ENCODE measurements at regions not wholly inside any gene's neighbourhood (a gene's known extent, or its start where the extent isn't known, plus 50 kb on each side); places are given as distances from the start of the nearest gene placed in this dataset.
A peak's percentile ranks its signal among the peaks of the same experiment; 100 is the strongest.
"Not testable (repeated sequence)": the region's sequence is repeated elsewhere in the genome, so short reads cannot be mapped to it uniquely, and the experiment has no call there.

DNA sequence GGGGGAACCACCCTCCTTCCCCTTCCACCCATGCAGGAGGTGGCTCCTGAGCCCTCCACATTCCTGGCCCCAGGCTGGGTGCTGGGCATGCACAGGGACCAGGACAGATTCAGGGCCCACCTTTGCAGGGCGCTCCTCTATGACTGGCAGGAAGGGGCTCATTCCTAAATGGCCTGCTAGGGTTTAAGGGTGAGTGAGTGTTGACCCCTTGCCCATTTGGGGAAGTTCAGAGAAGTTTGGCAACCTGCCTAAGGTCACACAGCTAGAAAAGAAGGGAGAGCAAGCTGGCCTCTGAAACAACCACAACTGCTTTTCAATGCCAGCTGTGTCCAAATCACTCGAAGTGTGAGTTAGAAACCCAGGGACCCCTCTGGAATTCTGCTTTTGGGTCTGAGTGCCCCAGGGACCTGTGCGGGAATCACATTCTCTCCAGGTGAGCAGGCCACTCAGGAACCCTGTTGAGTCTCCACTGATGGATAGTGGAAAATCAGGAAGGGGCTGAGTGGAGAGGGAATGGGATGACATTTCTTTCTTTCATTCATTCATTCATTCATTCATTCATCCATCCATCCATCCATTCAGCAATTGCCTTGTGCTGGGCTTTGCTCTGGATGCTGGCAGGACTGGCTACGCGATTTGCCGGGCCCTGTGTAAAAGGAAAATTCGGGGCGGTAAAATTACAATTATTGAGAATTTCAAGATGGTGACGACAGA, 191.9 kb downstream of the C9orf50 start:
- DNase-seq, result no peak

DNA sequence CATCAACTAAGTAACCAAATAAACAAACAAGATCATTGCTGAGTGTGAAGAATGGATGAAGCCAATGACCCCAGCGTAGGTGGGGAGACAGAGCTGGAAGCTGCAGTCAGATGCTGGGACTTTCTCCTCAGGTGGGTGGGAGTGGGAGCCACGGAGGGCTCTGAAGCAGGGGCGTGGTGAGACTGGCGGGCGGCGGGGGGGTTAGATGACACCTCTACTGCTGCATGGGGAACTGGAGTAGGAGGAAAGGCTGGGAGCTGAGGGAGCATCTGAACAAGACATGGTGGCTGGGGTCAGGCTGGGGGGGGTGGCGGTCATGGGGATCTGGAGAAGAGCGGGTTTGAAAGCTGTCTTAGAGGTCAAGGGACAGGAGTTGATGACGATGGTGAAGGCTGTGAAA, 193.8 kb downstream of the C9orf50 start:
- DNase-seq, result no peak

DNA sequence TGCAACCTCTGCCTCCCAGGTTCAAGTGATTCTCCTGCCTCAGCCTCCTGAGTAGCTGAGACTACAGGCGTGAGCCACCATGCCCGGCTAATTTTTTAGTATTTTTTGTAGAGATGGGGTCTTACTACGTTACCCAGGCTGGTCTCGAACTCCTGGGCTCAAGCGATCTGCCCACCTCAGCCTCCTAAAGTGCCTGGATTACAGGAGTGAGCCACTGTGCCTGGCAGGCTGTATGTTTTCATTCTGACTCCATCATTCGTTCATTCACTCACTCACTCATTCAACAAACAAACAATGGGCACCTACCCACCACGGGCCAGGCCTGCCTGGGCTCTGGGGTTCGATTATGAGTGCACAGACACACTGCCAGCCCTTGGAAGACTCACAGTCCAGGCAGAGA, 197.1 kb downstream of the C9orf50 start:
- DNase-seq, result not testable (repeated sequence)

DNA sequence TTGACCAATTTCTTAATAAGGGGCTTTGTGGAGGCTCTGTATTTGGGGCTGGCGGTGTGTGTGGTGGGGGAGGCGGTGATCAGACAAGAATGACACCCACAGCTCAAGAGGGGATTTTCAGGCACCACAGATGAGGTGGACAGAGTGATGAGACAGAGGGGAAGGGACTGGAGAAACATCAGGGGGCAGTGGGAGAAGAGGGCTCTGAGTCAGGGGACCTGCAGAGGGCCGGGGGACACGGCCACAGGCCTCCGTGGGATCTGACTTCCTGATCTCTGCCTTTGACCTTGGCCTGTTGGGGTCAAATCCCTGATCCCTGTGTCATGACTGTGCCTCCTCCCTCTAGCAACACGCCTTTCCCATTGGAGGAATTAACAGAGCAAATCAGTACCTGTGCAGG, 197.7 kb downstream of the C9orf50 start:
- DNase-seq, result no peak

DNA sequence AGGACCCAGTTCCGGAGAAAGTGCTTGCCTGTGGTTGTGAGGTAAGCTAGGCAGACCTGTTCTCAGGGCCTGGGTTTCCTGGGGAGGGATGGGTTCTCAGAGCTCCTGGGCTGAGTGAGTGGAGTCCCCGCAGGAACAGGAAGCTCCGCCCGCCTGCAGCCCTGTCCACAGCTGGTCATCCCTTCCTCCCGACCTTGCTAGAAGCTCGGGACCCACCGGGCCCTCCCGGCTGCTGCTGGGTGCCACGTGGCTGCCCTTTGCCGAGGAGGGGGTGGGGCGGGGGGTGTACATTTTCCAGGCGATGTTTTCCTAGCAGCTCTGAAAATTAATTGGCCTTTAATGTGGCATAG, 198.1 kb downstream of the C9orf50 start:
- DNase-seq, result no peak

DNA sequence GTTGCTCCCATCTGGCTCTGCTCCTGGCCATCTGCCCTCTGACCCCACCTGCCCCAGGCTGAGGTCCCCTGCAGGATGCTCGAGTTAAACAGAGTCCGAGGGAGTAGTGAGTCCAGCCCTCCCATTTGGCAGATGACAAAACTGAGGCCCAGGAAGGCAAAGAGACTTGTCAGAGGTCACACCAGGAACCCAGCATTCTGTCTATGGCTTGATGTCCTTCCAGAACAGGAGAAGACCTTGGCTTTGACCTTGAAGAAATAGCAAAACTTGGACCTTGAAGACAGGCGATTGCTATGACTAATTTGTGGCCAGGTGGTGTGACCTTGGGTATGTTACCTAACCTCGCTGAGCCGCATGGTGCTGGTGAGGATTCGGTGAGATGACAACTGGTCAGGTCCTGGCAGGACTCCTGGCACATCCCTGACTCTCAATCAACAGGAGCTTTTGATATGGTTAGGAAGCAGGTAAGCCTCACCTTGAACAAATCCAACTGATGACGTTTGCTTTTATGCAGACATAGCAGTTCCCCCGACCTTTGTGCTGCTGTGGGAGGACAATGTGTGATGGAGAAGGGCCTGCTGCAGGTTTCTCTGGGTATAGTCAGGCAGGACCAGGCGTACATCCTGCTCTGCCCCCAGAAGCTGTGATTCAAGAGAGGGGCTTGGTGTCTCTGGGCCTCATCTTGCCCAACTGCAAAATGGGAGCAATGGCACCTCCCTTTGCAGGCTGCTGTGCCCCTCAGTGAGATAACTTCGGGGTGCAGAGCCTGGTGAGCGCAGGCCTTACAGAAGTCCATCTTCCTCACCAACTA, 198.7 kb downstream of the C9orf50 start:
- no peak for DNase-seq

DNA sequence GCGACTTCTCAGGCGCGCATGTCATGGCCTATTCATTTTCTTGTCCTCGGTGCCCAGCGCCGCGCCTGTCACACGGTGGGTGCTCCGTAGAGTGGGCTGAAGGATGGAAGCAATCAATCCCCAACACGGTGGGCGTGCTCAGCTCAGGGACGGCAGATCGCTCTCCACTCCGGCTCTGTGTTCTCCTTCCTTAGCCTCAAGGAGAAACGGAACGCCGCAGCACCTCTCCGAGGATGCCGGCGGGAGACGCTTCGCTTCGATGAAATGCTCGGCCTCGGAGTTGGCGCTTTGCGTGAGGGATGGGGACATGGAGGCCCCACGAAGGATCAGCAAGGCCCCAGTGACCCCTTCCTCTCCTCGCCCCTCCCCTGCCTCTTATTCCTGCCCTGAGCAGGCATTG, 199.5 kb downstream of the C9orf50 start:
- no peak for DNase-seq

DNA sequence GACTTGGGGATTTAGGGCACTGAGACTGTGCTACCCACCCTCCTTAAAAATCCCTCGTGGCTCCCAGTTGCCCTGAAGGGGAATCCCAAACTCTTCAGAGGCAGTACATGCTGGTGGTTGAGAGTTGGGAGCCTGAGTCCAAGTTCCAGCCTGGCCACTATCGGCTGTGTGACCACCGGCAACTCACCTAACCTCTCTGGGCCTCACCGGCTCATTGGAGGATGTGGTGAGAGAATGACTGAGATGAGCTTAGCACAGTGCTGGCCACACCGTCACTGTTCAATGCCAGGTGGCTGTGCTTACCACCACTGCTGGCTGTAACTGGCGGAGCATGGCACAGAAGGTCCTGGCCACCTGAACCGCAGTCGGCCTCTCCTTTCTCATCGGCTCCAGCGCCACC, 200.2 kb downstream of the C9orf50 start:
- no peak for DNase-seq

DNA sequence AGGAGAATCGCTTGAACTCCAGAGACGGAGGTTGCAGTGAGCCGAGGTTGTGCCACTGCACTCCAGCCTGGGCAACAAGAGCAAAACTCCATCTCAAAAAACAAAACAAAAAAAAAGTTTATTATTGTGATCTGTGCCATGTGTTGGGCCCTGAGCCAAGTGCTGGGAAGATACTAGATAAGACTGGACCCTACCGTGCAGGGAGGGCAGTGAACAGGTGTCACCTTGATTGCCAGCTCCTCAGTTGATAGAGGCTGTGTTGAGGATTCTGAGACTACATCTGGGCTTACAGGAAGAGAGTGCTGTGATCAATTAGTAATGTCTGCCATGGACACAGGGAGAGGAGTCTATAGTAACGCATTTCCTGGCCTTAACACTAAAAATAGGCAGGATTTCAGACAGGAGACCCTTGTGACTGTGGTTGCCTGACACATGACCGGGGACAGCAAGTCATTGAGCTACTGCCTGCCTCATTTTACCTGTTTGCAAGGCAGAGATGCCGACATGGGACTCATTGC, 201.5 kb downstream of the C9orf50 start:
- no peak for DNase-seq

DNA sequence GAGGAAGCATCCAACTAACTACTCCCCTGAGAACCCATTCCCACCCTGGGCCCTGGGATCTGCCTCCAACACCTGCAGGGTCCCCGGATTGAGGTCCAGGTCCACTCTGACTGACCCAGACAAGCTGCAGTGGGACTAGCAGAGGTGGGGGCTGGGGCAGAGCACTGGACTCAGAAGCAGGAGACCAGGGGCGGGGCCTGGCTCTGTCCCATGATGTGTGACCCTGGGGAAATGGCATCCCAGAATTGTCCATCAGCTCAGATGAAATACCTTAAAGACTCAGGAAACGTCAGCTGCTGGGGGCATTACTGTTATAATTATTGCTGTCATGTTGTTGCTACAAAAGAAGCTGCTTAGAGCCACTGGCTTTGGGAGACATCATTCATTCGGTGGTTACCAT, 202.4 kb downstream of the C9orf50 start:
- DNase-seq, result no peak

DNA sequence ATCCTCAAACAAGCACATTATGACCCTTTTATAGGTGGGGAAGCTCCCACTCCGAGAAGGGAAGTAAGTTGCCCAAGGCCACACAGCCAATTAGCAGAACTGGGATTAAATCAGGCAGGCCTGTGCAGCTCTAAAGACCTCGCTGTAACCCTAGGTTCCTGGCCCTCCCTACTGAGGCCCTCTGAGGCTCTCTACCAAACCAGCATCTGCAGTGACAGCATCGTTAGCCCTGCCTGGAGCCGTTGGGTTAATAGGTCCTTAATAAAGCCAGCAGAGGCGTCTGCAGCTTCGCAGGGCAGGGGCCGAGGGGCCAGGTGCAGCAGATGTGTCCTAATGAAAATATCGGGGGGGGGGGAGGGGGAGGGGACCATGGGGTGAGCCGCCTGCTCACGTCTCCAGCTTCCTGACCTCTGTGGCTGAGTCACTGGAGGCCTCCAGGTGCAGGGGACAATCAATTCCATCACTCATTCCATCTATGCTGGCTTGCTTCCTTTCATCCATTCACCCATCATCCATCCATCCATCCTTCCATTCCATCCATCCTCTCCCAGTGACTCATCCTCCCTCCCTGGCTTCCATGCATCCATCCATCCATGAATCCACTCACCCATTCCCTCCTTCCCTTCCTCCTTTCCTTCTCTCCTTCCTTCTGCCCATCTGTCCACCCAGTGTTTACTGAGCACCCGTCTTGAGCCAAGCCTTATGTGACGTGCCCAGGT, 203.9 kb downstream of the C9orf50 start:
- no peak for DNase-seq

DNA sequence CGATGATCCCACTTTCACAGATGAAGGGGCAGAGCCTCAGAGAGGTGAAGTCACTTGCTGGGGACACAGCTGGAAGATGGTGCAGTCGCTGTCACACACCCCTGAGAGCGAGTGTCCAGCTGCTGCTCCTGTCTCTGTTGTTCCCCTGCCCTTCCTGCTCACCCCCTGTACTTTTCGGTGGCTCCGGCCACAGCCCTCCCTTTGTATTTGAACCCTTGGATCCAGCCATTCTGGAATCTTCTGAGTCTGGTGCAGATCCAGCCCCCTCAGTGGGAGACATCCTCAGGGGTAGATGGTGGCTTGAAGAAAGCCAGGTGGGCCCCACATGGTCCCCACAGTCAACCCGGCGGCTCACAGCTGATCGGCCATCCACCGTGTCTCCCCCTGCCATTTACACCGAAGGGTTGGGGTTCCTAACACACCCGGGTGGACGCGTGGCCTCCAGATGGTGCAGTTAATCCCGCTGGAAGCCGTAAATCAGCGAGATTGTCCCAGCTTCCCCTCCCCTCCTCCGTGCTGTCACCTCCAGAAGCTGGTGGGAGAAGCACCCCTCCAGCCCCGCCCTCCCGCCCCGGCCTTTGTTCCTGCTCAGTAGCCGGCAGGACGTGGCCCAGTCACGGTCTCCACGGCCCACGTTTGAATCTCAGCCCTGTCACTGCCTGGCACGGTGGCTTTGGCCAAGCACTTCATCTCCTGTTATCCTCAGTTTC, 204.8 kb downstream of the C9orf50 start:
- DNase-seq, result no peak

DNA sequence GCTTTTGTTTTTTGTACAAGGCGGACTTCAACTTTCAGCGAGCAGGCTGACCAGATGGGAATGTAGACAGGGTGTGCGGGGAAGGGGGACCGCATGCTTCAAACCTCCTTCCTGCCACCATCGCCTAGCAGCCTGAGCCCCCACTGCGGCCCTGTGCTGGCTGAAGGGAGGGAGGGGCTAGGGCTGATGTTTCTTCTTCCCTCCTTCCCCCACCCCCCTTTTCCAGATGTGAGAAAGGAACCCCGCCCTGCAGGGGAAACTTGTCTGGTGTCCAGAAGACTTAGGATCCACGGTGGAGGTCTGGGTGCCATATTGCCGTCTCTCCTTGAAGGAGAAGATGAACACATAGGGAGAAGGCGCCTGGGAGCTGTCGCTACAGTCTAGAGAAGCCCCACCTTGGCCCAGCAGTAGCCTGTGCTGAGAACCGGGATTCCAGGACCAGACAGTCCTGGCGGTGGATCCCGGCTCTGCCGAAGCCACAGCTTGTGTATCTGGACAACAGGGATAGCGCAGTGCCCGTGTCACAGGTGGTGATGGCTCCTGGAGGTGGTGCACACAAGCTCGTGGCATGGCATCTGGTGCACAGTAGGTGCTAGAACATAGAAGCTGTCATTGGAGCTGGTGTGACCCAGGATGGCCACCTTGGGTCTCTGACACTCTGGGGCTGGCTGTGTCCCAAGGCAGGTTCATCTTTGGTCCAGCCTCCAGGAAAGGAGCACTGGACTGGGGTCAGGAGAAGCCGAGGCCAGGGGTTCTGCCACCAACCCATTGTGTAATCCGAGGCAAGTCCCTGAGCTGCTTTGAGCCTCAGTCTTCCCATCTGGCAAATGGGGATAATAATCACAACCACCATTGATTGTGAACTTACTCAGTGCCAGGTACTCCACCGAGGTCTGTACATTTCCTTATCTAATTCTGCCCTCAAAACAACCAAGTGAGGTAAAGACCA, 205.6 kb downstream of the C9orf50 start:
- no peak for DNase-seq

DNA sequence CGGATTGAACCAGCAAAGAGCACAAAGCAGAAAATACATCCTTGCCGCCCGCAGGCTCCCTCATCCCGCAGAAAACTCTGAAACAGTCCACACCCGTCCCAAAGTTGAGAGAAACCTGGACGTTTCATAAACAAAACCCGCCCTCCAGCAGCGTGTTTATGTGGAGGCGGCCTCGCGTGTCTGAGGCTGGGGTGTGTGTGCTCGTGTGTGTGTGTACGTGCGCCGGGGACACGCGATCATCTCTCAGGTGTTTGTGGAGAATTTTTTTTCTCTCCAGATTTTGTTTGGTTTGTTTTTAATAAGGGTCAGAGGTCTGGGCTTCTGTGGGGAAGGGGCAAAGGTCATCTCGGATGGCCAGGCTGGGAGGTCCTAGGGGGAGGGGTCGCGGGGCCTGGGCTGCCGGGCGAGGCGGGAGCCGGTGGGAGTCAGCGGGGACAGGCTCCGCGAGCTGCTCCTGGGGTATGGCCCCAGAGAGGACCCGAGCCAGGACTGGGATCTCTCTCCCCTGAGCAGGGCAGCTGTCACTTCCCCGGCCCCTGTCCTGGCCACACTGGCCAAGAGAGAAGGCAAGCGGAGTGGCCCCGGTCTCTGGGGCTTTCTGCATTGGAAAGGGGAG, 206.4 kb downstream of the C9orf50 start:
- no peak for DNase-seq

DNA sequence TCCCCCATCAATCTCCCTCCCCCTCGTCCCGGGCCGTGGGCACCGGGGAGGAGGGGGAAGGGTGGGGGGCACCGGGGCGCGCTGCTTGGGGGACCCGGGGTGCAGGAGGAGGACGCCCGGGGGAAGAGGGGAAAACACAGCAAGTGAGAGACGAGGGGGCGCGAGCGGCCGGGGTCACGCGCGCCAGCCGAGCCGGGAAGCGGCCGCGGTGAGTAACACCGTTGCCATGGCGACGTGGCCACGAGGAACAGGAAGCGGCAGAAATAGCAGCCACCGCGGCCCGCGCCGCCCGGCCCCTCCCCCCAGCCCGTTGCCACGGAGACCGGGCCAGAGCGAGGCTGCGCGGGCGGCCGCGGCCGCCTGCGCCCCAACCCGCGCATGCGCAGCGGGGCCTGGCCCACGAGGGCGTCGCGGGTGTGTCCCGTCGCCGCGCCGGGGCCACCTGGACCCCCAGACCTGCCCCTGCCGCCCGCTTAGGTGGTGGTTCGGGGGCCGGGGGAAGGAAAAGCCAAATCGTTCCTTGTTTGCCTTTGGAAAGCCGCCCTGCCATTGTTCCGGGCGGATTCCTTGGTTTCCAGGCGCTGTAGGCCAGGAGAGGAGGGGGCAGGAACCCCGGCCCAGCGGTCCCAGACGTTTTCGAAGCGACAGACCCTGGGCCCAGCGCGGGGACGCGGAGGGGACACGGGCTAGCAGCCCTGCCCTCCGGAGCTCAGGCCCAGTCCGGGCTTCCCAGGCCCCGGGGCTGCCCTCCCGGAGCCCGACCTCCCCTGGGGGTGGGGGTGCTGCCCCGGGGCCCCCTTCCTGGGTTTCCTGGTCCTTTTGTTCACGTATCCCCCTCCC, 207.1 kb downstream of the C9orf50 start:
- DNase-seq, result peak; percentile 85 to 91

DNA sequence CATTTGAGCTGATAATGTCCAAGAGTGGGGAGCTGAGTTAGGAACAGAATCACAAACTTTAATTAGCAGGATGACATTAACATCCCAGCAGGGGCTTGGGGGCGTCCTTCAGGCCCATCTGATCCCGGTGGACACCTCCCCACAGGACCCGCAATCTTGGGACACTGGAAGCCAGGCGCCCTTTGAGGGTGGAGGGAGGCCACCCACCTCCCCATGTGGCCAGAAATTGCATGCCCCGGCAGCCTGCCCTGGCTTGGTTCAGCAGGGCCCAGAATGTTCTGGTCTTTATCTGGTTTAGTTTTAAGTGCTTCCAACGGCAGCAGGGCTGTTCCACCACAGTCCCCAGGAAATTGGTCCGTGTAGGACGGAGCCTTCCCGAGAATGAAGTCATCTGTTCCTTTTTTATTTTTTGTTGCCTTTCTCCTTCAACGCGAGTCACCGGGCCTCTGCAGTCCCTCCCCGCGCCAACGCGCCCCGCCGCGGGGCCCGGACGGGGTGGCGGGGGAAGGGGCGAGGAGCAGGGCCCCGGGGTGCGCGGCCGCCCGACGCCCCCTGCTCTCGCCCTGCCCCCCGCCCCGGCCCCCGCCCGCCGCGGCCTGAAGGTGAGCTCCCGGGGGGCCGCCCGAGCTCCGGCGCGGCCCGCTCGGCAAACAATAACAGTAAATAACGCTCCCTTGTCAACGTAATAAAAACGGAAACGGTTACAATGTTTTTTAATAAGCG, 207.9 kb downstream of the C9orf50 start:
- peak; percentile 46 to 58 for DNase-seq

DNA sequence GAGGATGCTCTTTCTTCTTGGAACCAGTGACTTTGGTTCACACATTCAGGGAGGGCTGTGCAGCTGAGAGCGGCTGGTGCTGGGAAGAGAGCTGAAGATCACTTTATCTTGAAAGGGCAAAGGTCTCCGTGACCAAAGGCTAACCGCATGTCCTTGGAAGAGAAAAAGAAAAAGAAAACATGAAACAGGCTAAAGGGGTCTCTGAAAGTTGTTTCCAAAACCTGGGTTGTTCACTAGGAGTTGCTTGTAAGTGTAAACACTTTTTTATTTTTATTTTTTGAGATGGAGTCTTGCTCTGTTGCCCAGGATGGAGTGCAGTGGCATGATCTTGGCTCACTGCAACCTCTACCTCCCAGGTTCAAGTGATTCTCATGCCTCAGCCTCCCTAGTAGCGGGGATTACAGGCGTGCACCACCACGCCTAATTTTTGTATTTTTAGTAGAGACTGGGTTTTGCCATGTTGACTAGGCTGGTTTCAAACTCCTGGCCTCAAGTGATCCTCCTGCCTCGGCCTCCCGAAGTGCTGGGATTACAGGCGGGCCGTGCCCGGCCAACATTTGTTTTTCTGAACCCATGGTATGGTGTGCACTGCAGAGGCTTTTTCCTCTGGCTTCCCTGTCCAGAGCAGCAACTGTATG, 208.6 kb downstream of the C9orf50 start:
- DNase-seq, result not testable (repeated sequence)

DNA sequence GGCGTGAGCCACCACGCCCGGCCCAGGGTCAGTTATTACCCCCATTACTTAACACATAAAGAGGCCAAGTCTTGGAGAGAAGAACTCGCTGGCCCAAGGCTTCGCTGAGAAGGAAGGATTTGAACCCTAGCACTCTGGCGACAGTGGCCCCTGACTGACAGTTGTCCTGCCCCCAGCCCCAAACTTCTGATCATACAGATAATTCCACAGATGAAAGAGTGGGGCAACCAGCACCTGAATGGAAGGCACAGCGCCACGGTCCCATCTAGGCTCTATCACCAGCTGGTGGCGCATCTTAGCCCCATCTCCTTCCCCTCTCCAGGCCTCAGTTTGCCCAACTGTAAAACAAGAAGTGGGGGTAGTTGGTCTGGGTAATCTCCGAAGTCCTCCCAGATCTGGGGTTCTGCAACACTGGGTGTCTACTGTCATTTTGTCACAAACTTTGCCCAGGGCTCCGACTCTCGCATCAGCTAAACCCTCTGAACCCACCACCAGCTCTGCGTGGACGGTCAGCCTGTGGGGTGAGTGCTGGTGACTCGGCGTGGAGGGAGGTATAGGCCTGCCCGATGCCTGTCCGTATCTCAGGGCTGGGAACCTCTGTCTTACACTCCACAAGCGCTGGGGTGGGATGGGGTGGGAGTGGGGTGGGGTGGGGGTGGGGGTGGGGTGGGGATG, 209.3 kb downstream of the C9orf50 start:
- no peak for DNase-seq

DNA sequence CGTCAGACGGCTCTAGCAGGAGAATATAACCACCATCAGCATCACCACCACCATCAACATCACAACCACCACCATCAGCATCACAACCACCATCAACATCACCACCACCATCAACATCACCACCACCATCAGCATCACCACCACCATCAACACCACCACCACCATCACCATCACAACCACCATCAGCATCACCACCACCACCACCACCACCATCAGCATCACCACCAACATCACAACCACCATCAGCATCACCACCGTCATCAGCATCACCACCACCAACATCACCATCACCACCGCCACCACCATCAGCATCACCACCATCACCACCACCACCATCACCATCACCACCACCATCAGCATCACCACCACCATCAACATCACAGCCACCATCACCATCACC, 210.7 kb downstream of the C9orf50 start:
- no peak for DNase-seq
